ENCODE measurements at regions not wholly inside any gene's neighbourhood (a gene's known extent, or its start where the extent isn't known, plus 50 kb on each side); places are given as distances from the start of the nearest gene placed in this dataset.
"Not testable (repeated sequence)": the region's sequence is repeated elsewhere in the genome, so short reads cannot be mapped to it uniquely, and the experiment has no call there.

DNA sequence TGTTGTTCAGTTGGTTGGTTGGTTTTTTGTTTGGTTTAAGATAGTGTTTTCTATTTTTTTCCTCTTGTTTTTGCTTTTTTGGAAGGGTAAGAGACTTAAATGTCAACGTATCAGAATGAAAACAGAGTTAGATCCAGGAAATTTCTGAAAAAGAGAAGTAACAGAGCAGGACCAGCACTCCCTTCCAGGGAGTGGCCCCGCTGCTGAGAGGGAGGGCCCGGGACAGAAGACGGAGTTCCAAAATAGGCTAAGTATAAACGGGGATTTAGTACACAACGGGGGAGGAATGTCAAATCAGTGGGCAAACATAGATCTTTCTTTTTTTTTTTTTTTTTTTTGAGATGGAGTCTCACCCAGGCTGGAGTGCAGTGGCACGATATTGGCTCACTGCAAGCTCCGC, 92.7 kb upstream of the RUFY1 start:
- Histone ChIP-seq H3K27ac (ENCODE audit: low read length) (no peak overlapping the region), H3K4me1 (ENCODE audit: control insufficient read depth, insufficient read depth, low read length) (no peaks in the 10 kb centered on the region), H3K4me3 (ENCODE audit: low read length) (no peak overlapping the region), H3K36me3 (ENCODE audit: control insufficient read depth, insufficient read depth, low read length) (no peaks in the 10 kb centered on the region), H3K9me3 (replicated peaks; ENCODE audit: control insufficient read depth, low read depth, low read length) (no peaks in the 10 kb centered on the region), H3K27me3 (ENCODE audit: control insufficient read depth, insufficient read depth, low read length) (no peaks in the 10 kb centered on the region)
- 82% methylated on average over 5 of the region's 8 CpGs for WGBS (ENCODE audit: insufficient coverage)
- DNase-seq: no peak

DNA sequence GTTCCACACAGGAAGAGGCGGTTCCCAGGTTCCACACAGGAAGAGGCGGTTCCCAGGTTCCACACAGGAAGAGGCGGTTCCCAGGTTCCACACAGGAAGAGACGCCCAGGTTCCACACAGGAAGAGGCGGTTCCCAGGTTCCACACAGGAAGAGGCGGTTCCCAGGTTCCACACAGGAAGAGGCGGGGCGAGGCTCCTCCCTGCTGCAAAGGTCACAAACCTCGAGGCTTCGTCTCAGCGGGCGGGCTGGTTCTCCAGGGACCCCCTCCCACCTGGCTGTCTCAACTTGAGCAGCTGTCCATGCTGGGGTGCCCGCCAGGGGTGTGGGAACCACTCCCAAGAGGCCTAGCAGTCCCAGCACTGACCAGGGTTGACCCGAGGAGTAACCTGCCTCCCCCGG, 94.3 kb upstream of the RUFY1 start:
- not testable (repeated sequence) for H3K4me1 ChIP-seq (ENCODE audit: control insufficient read depth, insufficient read depth, low read length); H3K36me3 ChIP-seq (ENCODE audit: control insufficient read depth, insufficient read depth, low read length); H3K9me3 ChIP-seq (replicated peaks; ENCODE audit: control insufficient read depth, low read depth, low read length); H3K27me3 ChIP-seq (ENCODE audit: control insufficient read depth, insufficient read depth, low read length); H3K27ac ChIP-seq (ENCODE audit: low read length); DNase-seq; H3K4me3 ChIP-seq (ENCODE audit: low read length)
- 86% methylated on average over 7 of the region's 15 CpGs for WGBS (ENCODE audit: insufficient coverage)

DNA sequence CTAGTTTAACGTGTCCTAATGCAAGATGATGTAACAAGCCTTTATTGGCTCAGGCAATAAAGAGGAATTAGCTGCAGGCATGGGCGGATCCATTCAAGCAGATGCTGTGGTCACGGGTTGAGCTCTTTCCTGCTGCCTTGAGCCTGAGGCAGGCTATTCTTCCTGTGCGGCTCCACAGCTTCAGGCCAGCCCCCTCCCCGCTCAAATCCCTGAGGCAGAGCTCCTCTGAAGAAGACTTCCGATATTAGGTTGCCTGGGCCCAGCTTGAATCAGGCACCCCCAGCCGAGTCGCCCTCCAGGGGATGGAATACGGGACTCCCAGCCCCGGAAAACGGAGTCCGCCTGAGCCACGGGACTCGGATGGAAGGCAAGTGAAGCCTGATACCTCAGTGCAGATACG, 95.0 kb upstream of the RUFY1 start:
- 68% methylated on average over 15 of the region's 15 CpGs for WGBS (ENCODE audit: insufficient coverage)
- Histone ChIP-seq H3K4me1 (ENCODE audit: control insufficient read depth, insufficient read depth, low read length) (no peaks in the 10 kb centered on the region), H3K27ac (ENCODE audit: low read length) (no peak overlapping the region), H3K27me3 (ENCODE audit: control insufficient read depth, insufficient read depth, low read length) (no peaks in the 10 kb centered on the region), H3K9me3 (replicated peaks; ENCODE audit: control insufficient read depth, low read depth, low read length) (peaks cover 3% of the 10 kb centered on the region), H3K4me3 (ENCODE audit: low read length) (no peak overlapping the region), H3K36me3 (ENCODE audit: control insufficient read depth, insufficient read depth, low read length) (no peaks in the 10 kb centered on the region)
- peak; percentile 26 for DNase-seq

DNA sequence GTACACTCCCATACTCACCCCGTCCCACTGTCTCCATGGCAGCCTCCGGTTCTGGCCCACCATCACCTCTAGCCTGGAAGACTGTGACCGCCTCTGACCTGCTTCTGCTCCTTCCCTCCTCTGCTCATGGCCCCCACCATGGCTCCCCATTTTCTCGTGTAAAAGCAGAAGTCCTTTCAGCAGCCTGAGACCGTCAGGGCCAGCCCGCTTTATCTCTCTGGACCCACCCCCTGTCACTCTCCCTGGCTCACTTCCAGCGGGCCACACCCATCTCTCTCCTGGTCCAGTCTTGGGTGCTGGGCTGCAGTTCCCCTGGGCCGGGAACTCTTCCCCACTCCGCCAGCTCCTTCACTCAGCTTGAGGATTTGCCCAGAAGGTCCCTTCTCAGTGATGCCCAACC, 96.0 kb upstream of the RUFY1 start:
- DNase-seq: no peak
- 81% methylated on average over 9 of the region's 9 CpGs for WGBS (ENCODE audit: insufficient coverage)
- no peaks in the 10 kb centered on the region for H3K27me3 ChIP-seq (ENCODE audit: control insufficient read depth, insufficient read depth, low read length)
- H3K9me3 ChIP-seq (replicated peaks; ENCODE audit: control insufficient read depth, low read depth, low read length): peaks cover 3% of the 10 kb centered on the region
- H3K27ac ChIP-seq (ENCODE audit: low read length): no peak overlapping the region
- no peaks in the 10 kb centered on the region for H3K4me1 ChIP-seq (ENCODE audit: control insufficient read depth, insufficient read depth, low read length)
- H3K36me3 ChIP-seq (ENCODE audit: control insufficient read depth, insufficient read depth, low read length): no peaks in the 10 kb centered on the region
- H3K4me3 ChIP-seq (ENCODE audit: low read length): no peak overlapping the region

DNA sequence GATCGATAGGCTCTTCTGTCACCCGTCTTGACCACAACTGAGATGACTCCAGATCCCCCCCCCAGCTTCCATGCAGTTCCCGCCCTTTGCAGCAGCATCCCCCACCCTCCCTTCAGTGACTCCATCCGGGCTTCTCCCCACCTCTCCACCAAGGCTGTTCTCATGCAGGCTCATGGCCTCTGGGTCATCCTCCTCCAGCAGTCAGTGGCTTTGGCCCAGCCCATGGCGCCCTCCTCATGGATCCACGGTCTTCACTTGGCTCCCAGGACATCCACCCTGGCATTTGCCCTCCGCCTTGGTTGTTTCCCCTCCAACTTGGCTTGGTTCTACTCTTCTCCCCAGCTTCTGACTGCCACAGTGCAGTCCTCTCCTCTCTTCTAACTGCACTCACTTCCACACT, 96.7 kb upstream of the RUFY1 start:
- Histone ChIP-seq H3K9me3 (replicated peaks; ENCODE audit: control insufficient read depth, low read depth, low read length) (peaks cover 3% of the 10 kb centered on the region), H3K4me1 (ENCODE audit: control insufficient read depth, insufficient read depth, low read length) (no peaks in the 10 kb centered on the region), H3K27me3 (ENCODE audit: control insufficient read depth, insufficient read depth, low read length) (no peaks in the 10 kb centered on the region), H3K27ac (ENCODE audit: low read length) (no peak overlapping the region), H3K4me3 (ENCODE audit: low read length) (no peak overlapping the region), H3K36me3 (ENCODE audit: control insufficient read depth, insufficient read depth, low read length) (no peaks in the 10 kb centered on the region)
- WGBS (ENCODE audit: insufficient coverage): 68% methylated on average over 7 of the region's 7 CpGs
- DNase-seq: no peak

DNA sequence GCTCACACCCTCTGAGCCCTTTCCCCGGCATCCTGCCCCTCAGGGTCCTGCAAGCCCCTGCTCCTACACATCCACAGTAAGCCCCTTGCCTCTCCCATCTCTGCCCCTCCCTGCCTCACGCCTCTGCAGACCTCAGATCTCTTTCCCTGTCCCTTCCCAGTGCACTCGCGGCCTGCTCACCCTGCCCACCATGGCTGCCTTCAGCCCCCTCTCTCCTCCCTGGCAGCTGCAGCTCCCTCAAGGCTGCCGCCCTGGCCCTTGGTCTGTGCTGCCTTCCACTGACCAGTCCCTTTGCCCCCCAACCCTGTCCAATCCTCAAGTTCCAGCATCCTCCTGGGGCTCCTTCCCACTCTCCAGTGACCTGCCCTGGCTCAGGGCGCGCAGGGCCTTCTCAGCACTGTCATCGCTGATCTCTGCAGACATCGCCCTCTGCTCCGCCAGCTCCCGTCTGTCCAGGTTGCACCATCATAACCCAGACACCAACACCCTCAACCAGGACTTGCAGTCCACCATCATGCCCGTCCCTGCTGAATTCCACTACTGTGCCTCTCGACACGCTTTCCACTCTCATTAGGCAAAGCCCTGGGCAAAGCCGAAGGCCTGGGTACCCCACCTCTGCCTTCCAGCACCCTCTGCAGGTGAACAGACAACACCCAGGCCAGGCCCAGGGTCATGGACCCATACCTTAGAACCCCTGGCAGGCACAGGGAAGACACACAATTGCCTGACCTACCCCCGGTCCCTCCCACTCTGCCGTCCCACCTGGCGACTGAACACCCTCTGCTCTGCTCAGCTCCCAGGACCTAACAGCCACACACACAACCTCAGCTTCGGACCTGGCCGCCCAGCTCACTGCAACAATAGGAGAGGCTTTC, 97.8 kb upstream of the RUFY1 start:
- no peaks in the 10 kb centered on the region for H3K4me1 ChIP-seq (ENCODE audit: control insufficient read depth, insufficient read depth, low read length)
- no peaks in the 10 kb centered on the region for H3K36me3 ChIP-seq (ENCODE audit: control insufficient read depth, insufficient read depth, low read length)
- H3K4me3 ChIP-seq (ENCODE audit: low read length): no peak overlapping the region
- WGBS (ENCODE audit: insufficient coverage): 81% methylated on average over 19 of the region's 20 CpGs
- H3K9me3 ChIP-seq (replicated peaks; ENCODE audit: control insufficient read depth, low read depth, low read length): peaks cover 3% of the 10 kb centered on the region
- no peaks in the 10 kb centered on the region for H3K27me3 ChIP-seq (ENCODE audit: control insufficient read depth, insufficient read depth, low read length)
- DNase-seq: no peak
- H3K27ac ChIP-seq (ENCODE audit: low read length): no peak overlapping the region

DNA sequence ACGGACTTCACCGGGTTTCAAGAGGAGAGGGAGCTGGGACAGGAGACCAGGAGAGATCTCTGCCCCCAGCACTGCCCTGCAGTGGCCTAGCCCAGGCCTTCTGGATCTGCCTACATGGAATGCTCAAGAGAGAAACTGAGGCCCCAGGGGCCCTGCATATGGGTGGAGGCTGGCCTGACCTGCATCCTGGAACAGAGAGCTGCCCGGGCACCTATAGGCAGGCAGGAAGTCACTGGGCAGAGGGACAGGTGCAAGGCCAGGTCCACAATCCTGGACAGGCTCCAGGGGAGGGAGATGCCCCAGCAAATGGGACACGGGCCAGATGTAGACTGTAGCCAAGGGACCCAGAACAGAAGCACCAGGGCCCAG, 98.5 kb upstream of the RUFY1 start:
- Histone ChIP-seq H3K27me3 (ENCODE audit: control insufficient read depth, insufficient read depth, low read length) (no peaks in the 10 kb centered on the region), H3K27ac (ENCODE audit: low read length) (no peak overlapping the region), H3K4me3 (ENCODE audit: low read length) (no peak overlapping the region), H3K9me3 (replicated peaks; ENCODE audit: control insufficient read depth, low read depth, low read length) (peaks cover 3% of the 10 kb centered on the region), H3K36me3 (ENCODE audit: control insufficient read depth, insufficient read depth, low read length) (no peaks in the 10 kb centered on the region), H3K4me1 (ENCODE audit: control insufficient read depth, insufficient read depth, low read length) (no peaks in the 10 kb centered on the region)
- WGBS (ENCODE audit: insufficient coverage): 75% methylated on average over 4 of the region's 4 CpGs
- no peak for DNase-seq

DNA sequence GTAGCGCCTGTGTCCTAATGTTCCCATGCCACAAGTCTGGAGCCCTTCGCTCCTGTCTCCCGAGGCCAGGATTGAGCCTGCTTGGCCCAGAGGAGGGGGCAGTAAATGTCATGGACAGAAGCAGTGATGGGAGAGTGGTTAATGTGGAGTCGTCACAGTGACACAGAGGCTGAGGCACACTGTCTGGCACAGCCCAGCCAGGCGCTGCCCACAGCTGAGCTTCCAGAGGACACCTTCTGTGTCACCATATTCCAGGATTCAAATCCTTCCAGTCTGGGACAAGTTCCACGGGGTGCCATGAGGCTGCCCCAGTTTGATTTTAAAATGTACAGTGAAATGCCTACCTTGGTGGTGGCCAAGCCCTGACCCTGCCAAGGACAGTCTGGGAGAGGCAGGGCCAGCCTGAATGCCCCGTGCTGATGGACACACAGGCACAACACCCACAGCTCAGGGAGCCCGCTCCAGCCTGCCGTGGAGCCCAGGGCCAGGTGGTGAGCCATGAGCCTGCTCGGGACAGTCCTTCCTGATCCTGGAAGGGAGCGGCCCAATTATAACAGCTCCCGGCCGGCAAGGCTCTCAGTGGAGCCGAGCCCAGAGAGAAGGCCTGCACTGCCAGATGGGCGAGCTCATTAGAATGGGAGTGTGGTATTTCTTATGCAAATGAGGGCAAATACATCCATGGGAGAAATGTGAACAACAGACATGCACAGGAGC, 99.1 kb upstream of the RUFY1 start:
- Histone ChIP-seq H3K4me3 (ENCODE audit: low read length) (no peak overlapping the region), H3K27ac (ENCODE audit: low read length) (no peak overlapping the region), H3K27me3 (ENCODE audit: control insufficient read depth, insufficient read depth, low read length) (no peaks in the 10 kb centered on the region), H3K9me3 (replicated peaks; ENCODE audit: control insufficient read depth, low read depth, low read length) (peaks cover 3% of the 10 kb centered on the region), H3K36me3 (ENCODE audit: control insufficient read depth, insufficient read depth, low read length) (no peaks in the 10 kb centered on the region), H3K4me1 (ENCODE audit: control insufficient read depth, insufficient read depth, low read length) (no peaks in the 10 kb centered on the region)
- no peak for DNase-seq
- WGBS (ENCODE audit: insufficient coverage): 58% methylated on average over 11 of the region's 15 CpGs

DNA sequence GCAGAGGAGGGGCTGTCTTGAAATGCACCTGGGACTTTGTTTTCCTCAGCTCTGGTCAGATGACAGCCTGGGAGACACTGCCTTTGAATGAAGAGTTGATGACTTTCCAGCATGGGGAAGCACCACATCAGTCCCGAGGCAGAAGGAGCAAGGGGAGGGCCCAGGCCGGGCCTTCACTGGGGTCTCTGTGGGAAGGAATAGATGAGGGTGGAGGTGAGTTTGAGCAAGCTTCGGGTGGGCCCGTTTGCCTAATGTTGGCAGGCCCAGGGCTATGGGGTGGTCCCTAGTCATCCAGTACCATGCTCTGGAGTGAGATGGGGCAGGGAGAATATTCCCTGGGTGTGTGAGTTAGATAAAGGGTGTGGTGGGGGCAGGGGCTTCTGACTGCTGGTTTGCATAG, 100.4 kb upstream of the RUFY1 start:
- WGBS (ENCODE audit: insufficient coverage): no CpG with 5 or more reads among the region's 4 CpGs
- not testable (repeated sequence) for H3K4me1 ChIP-seq (ENCODE audit: control insufficient read depth, insufficient read depth, low read length); H3K27me3 ChIP-seq (ENCODE audit: control insufficient read depth, insufficient read depth, low read length); H3K27ac ChIP-seq (ENCODE audit: low read length); DNase-seq; H3K9me3 ChIP-seq (replicated peaks; ENCODE audit: control insufficient read depth, low read depth, low read length); H3K36me3 ChIP-seq (ENCODE audit: control insufficient read depth, insufficient read depth, low read length); H3K4me3 ChIP-seq (ENCODE audit: low read length)

DNA sequence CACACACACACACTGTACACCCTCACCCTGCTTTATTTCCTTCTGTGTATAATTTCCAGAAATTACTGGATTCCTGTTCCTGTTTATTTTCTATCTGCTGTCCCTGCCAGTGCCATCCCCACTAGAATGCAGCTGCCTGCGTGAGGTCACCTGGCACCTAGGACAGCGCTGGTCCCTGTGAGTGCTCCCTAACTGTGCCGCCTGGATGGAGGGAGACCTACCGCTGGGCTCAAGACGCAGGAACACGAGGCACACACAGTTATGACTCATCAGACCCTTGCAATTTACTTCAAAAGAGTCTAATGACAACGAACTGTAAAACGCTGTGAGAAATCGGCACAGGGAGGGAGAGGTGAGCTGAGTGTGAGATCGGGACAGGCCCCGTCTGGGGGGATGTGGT, 102.1 kb upstream of the RUFY1 start:
- H3K36me3 ChIP-seq (ENCODE audit: control insufficient read depth, insufficient read depth, low read length); H3K27me3 ChIP-seq (ENCODE audit: control insufficient read depth, insufficient read depth, low read length); H3K9me3 ChIP-seq (replicated peaks; ENCODE audit: control insufficient read depth, low read depth, low read length); H3K27ac ChIP-seq (ENCODE audit: low read length); DNase-seq; H3K4me3 ChIP-seq (ENCODE audit: low read length); H3K4me1 ChIP-seq (ENCODE audit: control insufficient read depth, insufficient read depth, low read length): not testable (repeated sequence)
- no CpG with 5 or more reads among the region's 11 CpGs for WGBS (ENCODE audit: insufficient coverage)
